B cell (primary cell): ENCODE measurements at regions not wholly inside any gene's neighbourhood (a gene's known extent, or its start where the extent isn't known, plus 50 kb on each side); places are given as distances from the start of the nearest gene placed in this dataset.
"Not testable (repeated sequence)": the region's sequence is repeated elsewhere in the genome, so short reads cannot be mapped to it uniquely, and the experiment has no call there.

Source experiments
- ATAC-seq: fragments of 200-7000 bp; cut with Tn5 transposase; one replicate; pipeline ENCODE4 v1.10.0; 2021; ENCODE audit warnings: low read depth, mild to moderate bottlenecking, moderate number of reproducible peaks, moderate library complexity
- CTCF ChIA-PET: fragments of 350-600 bp; sonication (Branson Sonifier 250); formaldehyde crosslinking; loops from one replicate; lab custom pipeline; 2021; ENCODE audit warnings: antibody characterized with exemption, inconsistent platforms; lab: Charles Lee
- POLR2A ChIA-PET: fragments of 350-600 bp; sonication (Branson Sonifier 250); formaldehyde crosslinking; loops from one replicate; lab custom pipeline; 2021; ENCODE audit warnings: antibody characterized with exemption; lab: Charles Lee
- DNase-seq: peaks from one replicate; pipeline ENCODE4 v3.0.0; 2013
- H2AFZ ChIP-seq: 2 replicates; pipeline ENCODE4 v1.6.1; 2012; ENCODE audit warnings: mild to moderate bottlenecking, low read depth, low read length; ENCODE audit not compliant: insufficient read depth, poor library complexity, severe bottlenecking
- H3K27ac ChIP-seq, 2 donors: 1 replicate in 1 of 2; 2 replicates in 1 of 2; pipeline ENCODE4 v1.5.1; 2012 to 2013; ENCODE audit warnings: low read length in 2 of 2, mild to moderate bottlenecking in 2 of 2, moderate library complexity in 1 of 2
- H3K27me3 ChIP-seq, 4 experiments: fragments of 200-600 bp in 1 of 4; sonication (generic) in 1 of 4; replicated peaks in 1 of 4; 1 replicate in 2 of 4; 2 replicates in 2 of 4; pipeline versions ENCODE4 v1.6.1 to v1.7.0; 2013 to 2016; ENCODE audit warnings: low read length in 3 of 4, mild to moderate bottlenecking in 2 of 4, mixed read lengths in 1 of 4, moderate library complexity in 1 of 4; ENCODE audit not compliant: insufficient read depth in 4 of 4, control insufficient read depth in 3 of 4; ENCODE audit errors: control extremely low read depth in 1 of 4
- H3K36me3 ChIP-seq, 2 experiments: replicated peaks in 1 of 2; 1 replicate in 1 of 2; 2 replicates in 1 of 2; pipeline versions ENCODE4 v1.6.1 to v1.7.1; 2013; ENCODE audit warnings: low read length in 1 of 2; ENCODE audit not compliant: insufficient read depth in 2 of 2, control insufficient read depth in 1 of 2; ENCODE audit errors: control extremely low read depth in 1 of 2, extremely low read depth in 1 of 2
- H3K4me1 ChIP-seq, 2 donors: fragments of 200-600 bp in 1 of 2; sonication (generic) in 1 of 2; 1 replicate in 1 of 2; 2 replicates in 1 of 2; pipeline versions ENCODE4 v1.5.1 to v1.6.1; 2013 to 2017; ENCODE audit warnings: low read length in 2 of 2; ENCODE audit not compliant: control insufficient read depth in 2 of 2, insufficient read depth in 2 of 2
- H3K4me2 ChIP-seq: replicated peaks from 2 replicates; pipeline ENCODE3; 2012; ENCODE audit warnings: mild to moderate bottlenecking, low read depth, low read length; ENCODE audit not compliant: poor library complexity, severe bottlenecking
- H3K4me3 ChIP-seq, 5 experiments: fragments of 200-600 bp in 1 of 5; sonication (generic) in 1 of 5; 1 replicate in 3 of 5; 2 replicates in 2 of 5; pipeline versions ENCODE4 v1.5.1 to v1.7.0; 2011 to 2016; ENCODE audit warnings: low read length in 4 of 5, mild to moderate bottlenecking in 4 of 5, low read depth in 2 of 5, control low read depth in 1 of 5, moderate library complexity in 1 of 5; ENCODE audit not compliant: insufficient read depth in 1 of 5; ENCODE audit errors: control extremely low read depth in 1 of 5, extremely low read depth in 1 of 5
- H3K79me2 ChIP-seq: fragments of 200-600 bp; sonication (generic); one replicate; pipeline ENCODE4 v1.6.0; 2016; ENCODE audit warnings: low read length; ENCODE audit not compliant: control insufficient read depth, insufficient read depth
- H3K9ac ChIP-seq: fragments of 200-600 bp; sonication (generic); 2 replicates; pipeline ENCODE4 v1.6.1; 2017; ENCODE audit warnings: mild to moderate bottlenecking, low read length, moderate library complexity
- H3K9me3 ChIP-seq, 3 donors: one replicate each; pipeline versions ENCODE4 v1.6.1 to v1.7.1; 2013; ENCODE audit warnings: low read length in 2 of 3; ENCODE audit not compliant: control insufficient read depth in 2 of 3, insufficient read depth in 1 of 3; ENCODE audit errors: control extremely low read depth in 1 of 3
- H4K20me1 ChIP-seq: 2 replicates; pipeline ENCODE4 v1.6.0; 2012; ENCODE audit warnings: mild to moderate bottlenecking, low read length; ENCODE audit not compliant: insufficient read depth, control insufficient read depth, poor library complexity, severe bottlenecking
- H3K27ac Mint-ChIP-seq: one replicate; pipeline ENCODE4 v1.8.0; 2021; ENCODE audit warnings: mixed read lengths
- H3K27me3 Mint-ChIP-seq: one replicate; pipeline ENCODE4 v1.8.0; 2021; ENCODE audit warnings: mixed read lengths
- H3K4me1 Mint-ChIP-seq: one replicate; pipeline ENCODE4 v1.8.0; 2021; ENCODE audit warnings: mixed read lengths
- H3K4me3 Mint-ChIP-seq: one replicate; pipeline ENCODE4 v1.8.0; 2021; ENCODE audit warnings: mixed read lengths
- H3K9me3 Mint-ChIP-seq: one replicate; pipeline ENCODE4 v1.8.0; 2022; ENCODE audit warnings: mixed read lengths; ENCODE audit not compliant: insufficient read depth
- CTCF ChIP-seq: fragments of 200-600 bp; IDR thresholded peaks from one replicate; pipeline ENCODE4 v1.8.0; 2022; ENCODE audit warnings: antibody characterized with exemption, mild to moderate bottlenecking
- EZH2 ChIP-seq: IDR thresholded peaks from 2 replicates; pipeline ENCODE4 v1.6.1; 2012; ENCODE audit warnings: borderline replicate concordance, low read depth, mild to moderate bottlenecking, moderate library complexity, low read length; ENCODE audit not compliant: insufficient read depth, poor library complexity, severe bottlenecking
- WGBS: methylation state at CpG from one replicate; pipeline ENCODE4 v1.1.5; 2013; ENCODE audit warnings: missing lambda C conversion rate; ENCODE audit not compliant: insufficient coverage; 5-methylcytosine and 5-hydroxymethylcytosine counted together
- intact Hi-C: fragments of 100-400 bp; cut with micrococcal nuclease; formaldehyde crosslinking; loops from one replicate; pipeline ENCODE4 v1.10.0; 2022

- Histone ChIP-seq H3K79me2 (no peaks in the 10 kb centered on the region), H3K9me3 (no peaks in the 10 kb centered on the region), H3K36me3 (no peaks in the 10 kb centered on the region), H3K4me3 (no peak overlapping the region), H3K27ac (no peak overlapping the region), H3K4me2 (no peak overlapping the region), H4K20me1 (no peaks in the 10 kb centered on the region), H3K27me3 (no peaks in the 10 kb centered on the region), H3K9ac (no peak overlapping the region), H2AFZ (no peak overlapping the region), H3K4me1 (no peaks in the 10 kb centered on the region)
- Mint-ChIP-seq H3K4me3 (no peak overlapping the region), H3K27me3 (no peaks in the 10 kb centered on the region), H3K9me3 (peaks cover 4% of the 10 kb centered on the region), H3K27ac (no peak overlapping the region), H3K4me1 (no peaks in the 10 kb centered on the region)
- intact Hi-C loops, result no loop called here
- ATAC-seq (no peak), DNase-seq (no peak)
- ChIA-PET POLR2A (no interaction called here), CTCF (no interaction called here)
- TF ChIP-seq CTCF (no peak), EZH2 (no peak)
- WGBS, result 96% methylated on average over 3 of the region's 3 CpGs
Measured at GRCh38 chr7:152913492-152913891, 153.9 kb downstream of the ACTR3B start.

GRCh38 chr7:152914014-152914844 is 154.7 kb downstream of the ACTR3B start:
- POLR2A ChIA-PET, result no interaction called here
- H3K9ac ChIP-seq, result no peak overlapping the region
- H3K4me3 ChIP-seq, result no peak overlapping the region
- ATAC-seq (no peak), DNase-seq (no peak)
- WGBS, result 99% methylated on average over 5 of the region's 5 CpGs
- H3K27ac ChIP-seq, result no peak overlapping the region
- Mint-ChIP-seq H3K27ac (no peak overlapping the region), H3K27me3 (no peaks in the 10 kb centered on the region), H3K4me3 (no peak overlapping the region), H3K9me3 (peaks cover 4% of the 10 kb centered on the region), H3K4me1 (no peaks in the 10 kb centered on the region)
- no peaks in the 10 kb centered on the region for H4K20me1 ChIP-seq
- H3K9me3 ChIP-seq, result peaks cover 0 to 7% (median 0%) of the 10 kb centered on the region in 3 donors
- H3K4me1 ChIP-seq, result no peaks in the 10 kb centered on the region
- H3K27me3 ChIP-seq, result no peaks in the 10 kb centered on the region
- no peaks in the 10 kb centered on the region for H3K36me3 ChIP-seq
- intact Hi-C loops, result no loop called here
- H3K4me2 ChIP-seq, result no peak overlapping the region
- TF ChIP-seq EZH2 (no peak), CTCF (no peak)
- H2AFZ ChIP-seq, result no peak overlapping the region
- CTCF ChIA-PET, result no interaction called here
- no peaks in the 10 kb centered on the region for H3K79me2 ChIP-seq

- H3K4me3 ChIP-seq, CTCF ChIA-PET: not testable (repeated sequence)
Measured at GRCh38 chr7:152914845-152915102, 155.2 kb downstream of the ACTR3B start.

More at GRCh38 chr7:152914845-152915102, 155.2 kb downstream of the ACTR3B start:
- H3K4me1 Mint-ChIP-seq, H3K4me1 ChIP-seq, H2AFZ ChIP-seq, intact Hi-C loops, H3K27ac ChIP-seq, H3K4me3 Mint-ChIP-seq, H3K9me3 Mint-ChIP-seq, H3K4me2 ChIP-seq, H3K27ac Mint-ChIP-seq, H3K36me3 ChIP-seq, ATAC-seq, H4K20me1 ChIP-seq, H3K27me3 ChIP-seq, H3K9ac ChIP-seq, H3K79me2 ChIP-seq, POLR2A ChIA-PET, H3K27me3 Mint-ChIP-seq, DNase-seq: not testable (repeated sequence)
- WGBS, result 100% methylated on average over 1 of the region's 1 CpG
- H3K9me3 ChIP-seq, result peaks cover 0 to 10% (median 0%) of the 10 kb centered on the region in 3 donors
